HG02571 (cell line): ENCODE measurements at regions not wholly inside any gene's neighbourhood (a gene's known extent, or its start where the extent isn't known, plus 50 kb on each side); places are given as distances from the start of the nearest gene placed in this dataset.

ENCODE experiments used
- ATAC-seq: cut with Tn5 transposase; IDR thresholded peaks from one replicate; pipeline ENCODE4 v1.9.1; 2021; ENCODE audit warnings: mild to moderate bottlenecking, moderate library complexity; ENCODE audit not compliant: unreplicated experiment

DNA sequence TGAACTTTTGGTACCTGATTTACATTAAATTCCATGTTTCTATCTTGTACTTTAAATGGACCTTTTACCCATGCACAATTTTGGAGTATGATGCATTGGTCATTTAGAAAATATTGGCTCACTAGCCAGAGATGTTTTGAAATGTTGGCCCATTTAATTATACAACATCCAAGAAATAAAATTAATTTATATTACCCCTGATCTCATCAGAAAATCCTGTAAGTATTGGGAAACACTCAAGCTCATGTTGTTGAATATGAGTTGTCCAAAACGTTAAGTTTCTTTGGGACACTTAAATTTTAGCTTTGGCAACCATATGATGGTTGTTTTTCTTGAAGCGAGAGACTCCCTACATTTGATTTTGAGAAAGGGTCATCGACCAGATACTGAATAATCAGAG is 492.7 kb downstream of the RPS24 start:
- ATAC-seq: no peak

DNA sequence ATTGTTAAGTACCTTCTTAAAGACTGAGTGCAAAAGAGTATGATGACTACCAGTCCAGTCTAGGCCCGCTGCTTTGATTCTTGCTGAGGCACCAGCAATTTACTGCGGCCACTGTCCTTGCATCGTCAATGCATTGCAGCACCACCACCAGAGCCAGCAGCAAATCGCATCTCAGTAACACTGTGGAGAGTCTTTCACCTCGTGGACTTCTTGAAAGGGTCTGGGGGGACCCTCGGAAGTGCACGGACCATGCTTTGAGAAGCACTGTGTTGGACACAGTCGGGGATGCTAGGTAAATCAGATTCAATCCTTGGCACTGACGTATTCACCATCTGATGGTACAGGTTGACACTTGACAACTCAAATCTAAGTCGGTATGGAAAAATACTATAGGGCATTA is 493.6 kb downstream of the RPS24 start:
- no peak for ATAC-seq

DNA sequence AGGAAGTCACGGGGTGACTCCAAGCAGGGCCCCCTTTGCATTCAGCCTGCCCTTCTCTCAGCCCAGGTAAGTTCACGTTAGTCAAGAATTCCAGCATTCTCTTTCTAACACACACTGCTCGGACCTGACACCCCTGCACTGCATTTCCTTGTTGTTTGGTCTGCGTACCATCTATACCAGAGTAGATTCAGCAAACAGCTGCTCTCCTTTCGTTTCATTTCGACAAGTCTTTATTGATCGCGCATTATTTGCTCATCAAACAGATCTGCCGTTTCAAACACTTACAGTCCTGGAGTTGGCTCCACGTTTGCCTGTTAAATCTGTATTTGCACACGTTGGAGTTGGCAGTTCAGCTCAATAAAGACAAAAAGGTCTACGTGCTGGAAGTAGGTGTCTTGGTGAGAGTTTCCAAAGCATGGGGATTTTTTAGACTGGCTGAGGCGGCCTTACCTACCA is 495.1 kb downstream of the RPS24 start:
- ATAC-seq: no peak

DNA sequence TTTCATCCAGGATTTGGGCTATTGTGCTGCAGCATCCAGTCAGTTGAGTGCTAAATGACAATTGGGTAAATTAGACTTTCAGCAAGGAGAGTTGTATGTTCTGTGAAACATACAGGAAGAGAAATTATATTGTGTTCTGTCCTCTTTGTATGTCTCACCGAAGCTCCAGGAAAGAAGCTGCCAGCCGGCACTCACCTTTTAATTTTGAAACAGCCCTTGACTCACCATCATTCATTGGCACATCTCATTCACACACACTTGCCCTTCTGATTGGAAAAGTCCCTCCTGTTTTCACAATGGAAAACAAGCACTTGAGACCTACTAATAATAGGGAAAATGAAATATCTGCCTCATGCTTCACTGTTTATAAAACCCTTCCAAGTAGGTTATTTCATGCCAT is 495.6 kb downstream of the RPS24 start:
- ATAC-seq: no peak

DNA sequence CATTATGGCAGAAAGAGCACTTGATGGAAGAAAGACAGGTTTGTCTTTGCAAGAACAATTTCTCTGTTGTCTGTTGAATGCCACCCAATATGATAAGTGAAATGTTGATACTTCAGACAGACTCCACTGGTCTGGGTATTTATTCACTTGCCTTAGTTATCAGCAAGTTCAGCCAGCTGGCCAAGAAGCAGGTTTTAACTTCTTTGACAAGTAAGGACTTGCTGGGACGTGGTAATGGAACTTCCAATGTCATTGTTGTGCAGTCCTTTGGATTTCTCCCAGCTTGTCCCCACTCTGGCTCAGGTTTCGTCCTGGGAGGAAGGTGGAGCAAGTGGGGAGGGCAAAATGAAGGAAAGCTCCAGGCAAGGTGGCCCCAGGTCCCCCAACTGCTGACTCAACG is 497.4 kb downstream of the RPS24 start:
- no peak for ATAC-seq

DNA sequence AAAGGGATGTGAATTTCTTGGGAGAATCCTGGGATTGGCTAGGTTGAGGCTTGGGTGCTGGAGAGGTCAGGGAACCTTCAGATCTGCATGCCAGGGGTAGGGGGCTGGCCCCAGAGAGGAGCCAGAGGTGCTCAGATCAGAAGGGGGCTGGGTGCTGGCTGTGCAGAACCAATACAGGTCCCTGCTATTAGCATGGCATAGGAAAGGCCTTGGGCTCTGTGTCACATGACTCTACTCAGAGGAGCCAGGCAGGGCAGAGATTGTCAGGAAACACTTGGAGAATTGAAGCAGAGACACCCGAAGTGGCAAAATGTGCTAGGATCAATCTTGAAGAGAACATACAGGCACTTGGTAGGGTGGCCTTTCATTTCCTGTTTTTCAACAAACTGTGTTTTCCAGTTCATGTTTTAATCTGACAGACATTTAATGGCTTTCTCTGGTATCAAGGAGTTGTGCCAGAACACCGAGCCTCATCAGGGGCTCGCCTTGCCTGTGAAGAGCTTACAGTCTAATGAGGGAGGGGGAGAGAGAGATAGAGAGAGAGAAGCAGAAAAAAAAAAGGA is 498.9 kb downstream of the RPS24 start:
- no peak for ATAC-seq

DNA sequence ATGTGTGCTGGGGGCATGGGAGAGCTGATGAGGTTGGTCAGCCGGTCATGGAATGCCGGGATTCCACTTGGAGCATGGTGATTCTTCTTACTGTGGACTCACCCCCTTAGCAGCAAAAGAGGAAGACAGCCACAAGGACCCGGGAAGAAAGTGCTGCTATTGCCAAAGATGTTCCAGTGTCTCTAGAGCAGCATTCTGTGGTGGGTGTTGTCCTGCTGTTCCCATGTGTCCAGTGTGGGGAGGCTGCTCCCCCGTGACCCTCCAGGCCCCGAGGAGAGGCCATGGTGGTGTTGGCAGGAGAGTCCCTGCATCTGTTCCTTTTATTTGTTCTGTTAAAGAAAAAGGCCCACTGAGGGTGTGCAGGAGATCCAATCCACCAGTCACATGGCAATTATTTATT is 499.4 kb downstream of the RPS24 start:
- no peak for ATAC-seq

DNA sequence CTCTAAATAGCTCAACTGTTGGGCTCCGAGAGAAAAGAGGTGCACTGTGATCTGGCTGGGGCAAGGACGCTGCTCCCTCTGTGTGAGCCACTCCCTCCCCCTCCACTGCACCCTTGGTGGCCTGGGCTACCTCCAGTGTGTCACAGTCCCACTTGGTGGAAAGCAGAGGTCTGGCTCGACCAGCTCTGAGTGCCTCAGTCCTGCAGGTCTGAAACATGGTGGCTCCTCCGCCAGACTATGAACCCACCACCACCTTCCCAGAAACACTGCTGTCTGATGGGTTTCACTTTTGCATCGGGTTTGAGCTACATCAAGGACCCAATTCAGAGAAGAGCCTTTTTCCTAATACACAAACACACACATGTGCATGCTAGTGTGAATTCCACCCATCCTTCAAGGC is 500.1 kb downstream of the RPS24 start:
- ATAC-seq: no peak

DNA sequence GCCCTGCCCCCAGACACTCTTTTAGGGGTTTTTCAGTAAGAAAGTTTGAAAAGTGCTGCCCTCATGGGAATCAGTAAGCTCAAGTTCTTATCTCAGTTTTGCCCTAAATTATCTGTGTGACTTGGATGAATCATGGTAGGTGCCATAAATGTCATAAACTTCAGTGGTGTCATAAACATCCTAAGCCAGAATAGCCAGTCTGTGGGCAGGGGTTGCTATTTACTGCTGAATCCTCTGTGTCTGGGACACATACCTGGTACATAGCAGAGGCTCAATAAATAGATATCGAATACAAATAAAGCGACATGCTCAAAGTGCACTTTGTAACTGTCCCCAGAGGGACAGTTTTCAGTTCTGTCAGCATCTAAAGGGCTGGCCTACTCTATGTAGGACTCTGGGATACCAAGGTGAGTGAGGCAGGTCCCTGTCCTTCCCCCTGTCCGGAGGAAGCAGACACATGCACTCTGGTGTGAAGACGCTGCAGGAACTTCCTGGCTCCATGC is 502.1 kb downstream of the RPS24 start:
- no peak for ATAC-seq

DNA sequence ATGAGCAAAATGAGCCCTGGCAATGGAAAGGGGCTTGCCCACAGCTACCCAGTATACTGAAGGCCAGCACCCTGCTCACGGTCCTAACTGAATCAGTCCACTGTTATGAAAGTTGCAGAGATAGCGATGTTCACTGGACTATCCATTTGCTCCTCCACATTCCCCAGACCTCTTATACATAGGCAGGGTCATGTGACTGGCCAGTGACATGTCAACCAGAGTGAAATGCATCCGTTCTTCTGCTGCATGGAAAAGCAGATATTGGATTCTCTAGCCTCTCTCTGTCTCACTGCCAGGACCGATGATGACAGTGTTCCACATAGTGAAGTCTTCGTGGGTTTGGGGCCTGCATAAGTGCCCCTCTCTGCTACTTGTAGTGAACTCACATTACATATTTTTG is 503.4 kb downstream of the RPS24 start:
- ATAC-seq: no peak

DNA sequence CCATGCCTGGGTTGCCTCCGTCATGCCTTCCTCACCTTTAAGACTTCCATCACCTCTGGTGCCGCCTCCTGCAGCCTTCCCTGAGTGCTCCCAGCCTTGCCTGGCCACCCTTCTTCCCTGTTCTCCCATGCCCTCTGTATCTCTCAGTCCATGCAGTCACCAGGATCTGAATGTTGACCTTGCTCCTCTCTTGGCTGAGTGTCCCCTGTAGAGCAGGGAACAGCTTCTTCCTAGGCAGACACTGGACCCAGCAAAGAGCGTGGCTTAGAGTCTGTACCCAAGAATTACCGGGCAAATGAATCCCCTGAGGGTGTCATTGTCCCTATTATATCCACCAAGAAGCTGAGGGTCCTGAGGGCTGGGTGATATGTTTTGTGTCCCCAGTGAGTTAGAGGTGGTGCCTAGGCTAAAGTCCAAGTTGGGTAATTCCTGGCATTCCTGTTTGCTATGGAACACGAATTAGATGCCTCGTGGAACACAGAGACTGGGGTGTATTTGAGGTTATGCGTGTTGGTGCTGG is 505.6 kb downstream of the RPS24 start:
- no peak for ATAC-seq

DNA sequence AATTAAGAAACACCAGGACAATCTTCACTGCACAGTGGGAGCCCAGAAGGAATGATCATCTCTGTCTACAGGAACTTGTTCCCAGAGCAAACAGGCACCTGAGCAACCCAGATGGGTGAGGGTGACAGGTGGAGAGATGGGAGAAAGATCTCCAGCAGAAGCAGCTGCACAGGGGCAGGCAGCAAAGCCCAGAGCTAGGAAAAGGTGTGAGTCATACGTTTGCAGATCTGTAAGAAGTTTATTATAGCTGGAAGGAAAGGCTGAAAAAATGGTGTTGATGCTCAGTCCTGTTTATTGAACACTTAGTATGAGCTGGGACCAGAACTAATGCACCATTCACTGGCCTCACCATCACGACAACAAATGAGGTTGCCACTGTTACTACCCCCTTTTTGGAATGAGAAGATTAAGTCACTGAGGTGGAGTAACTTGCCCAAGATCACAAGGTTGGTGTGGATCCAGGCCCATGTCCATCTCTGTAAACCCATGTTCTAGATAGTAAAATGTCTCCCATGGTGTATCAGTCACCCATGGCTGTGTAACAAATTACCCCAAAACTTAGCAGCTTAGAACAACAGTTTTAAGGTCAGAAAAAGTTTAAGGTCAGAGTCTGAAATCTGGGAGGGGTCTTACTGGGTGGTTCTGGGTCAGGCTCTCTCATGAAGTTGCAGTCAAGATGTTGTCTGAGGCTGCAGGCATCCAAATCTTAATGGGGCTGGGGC is 506.9 kb downstream of the RPS24 start:
- no peak for ATAC-seq

DNA sequence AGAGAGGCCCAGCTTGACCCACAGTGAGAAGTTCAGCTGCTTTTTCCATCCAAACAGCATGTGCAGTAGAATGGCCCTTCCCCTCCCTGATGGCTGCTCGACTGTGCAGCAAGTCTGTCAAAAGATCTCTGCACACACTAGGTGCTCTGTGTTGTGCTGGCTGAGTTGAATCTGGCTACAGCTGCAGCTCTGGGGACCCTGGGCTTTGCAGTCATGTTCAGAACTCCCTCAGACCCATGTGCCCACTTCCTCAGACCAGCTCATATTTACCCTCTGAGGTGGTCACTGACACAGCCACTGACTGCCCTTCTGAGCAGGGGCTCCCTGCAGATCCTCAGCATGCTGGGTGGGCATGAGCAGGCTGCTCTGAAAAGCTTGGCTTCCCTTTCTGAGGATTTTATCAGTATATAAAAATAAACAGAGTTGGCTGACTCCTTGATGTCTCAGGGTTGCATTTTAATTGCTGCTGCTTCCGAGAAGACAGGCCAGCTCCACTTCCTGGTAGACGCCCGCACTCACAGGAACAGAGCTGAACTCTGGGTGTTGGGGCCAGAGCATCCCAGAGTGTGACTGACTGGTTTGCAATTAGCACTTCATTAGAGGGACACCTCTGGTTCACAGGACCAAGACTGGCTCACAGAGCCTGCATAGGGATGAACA is 507.9 kb downstream of the RPS24 start:
- no peak for ATAC-seq

DNA sequence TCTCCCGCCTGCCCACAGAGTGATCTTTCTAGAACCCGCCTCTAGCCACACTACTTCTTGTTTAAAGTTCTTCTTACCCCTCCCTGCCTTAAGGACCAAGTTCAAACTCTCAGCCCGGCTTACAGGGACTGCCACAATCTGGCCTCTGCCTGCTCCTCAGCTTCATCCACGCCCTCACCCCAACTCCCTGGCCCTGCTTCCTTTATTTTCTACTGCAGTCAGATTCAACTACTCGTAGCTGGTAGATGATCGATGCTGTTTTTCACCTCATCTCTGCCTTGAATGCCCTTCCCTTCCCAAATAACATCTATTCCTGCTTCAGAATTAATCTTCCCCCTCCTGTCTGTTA is 508.5 kb downstream of the RPS24 start:
- ATAC-seq: no peak

DNA sequence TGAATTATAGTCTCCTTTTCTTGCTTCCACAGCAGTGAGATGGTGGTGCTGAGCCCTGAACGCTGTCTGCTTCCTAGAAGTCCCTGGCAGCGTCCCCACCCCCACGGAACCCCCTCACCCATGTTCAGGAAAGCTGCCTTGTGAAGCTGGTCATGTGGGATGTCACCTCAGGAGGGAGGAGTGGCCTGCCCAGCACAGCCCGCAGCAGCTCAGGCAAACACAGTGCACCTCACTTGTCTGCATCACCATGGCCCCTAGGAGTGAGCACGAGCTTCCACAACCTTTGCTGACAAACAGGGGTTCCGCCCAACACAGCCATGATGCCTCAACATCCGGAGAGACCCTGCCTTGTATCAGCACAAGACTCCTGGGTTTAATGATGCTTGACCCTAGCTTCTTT is 508.9 kb downstream of the RPS24 start:
- no peak for ATAC-seq

DNA sequence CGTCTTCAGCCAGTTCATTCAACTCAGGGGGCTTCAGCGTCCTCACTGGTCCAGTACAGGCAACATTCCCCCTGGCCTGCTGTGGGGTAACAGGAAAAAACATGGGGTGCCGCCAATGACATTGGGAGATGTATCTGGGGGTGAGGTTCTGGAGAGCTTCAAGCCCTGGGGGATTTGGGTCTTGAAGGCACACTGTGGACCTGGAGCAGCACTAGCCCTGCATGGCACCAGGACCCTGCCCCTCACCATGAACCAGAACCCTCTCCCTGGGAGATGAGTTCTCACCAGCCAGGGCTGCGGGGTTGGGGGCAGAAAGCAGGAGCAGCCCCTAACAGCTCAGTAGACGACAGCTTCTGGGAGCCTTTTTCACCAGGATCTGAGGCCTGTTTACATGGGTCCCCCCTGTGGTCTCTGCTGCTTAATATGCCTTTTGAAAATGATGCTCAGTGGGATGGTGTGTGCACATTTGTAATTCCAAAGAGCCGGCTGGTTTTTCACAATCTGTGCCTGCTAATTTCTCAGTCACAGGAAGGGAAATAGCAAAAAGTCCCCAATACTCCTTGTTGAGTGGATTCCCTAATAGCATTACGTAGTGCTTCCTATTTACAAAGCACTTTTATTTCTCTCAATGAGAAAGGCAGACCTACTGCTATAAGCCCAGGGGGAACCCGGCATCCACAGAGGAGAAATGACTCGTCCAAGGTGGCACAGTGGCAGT is 509.5 kb downstream of the RPS24 start:
- no peak for ATAC-seq

DNA sequence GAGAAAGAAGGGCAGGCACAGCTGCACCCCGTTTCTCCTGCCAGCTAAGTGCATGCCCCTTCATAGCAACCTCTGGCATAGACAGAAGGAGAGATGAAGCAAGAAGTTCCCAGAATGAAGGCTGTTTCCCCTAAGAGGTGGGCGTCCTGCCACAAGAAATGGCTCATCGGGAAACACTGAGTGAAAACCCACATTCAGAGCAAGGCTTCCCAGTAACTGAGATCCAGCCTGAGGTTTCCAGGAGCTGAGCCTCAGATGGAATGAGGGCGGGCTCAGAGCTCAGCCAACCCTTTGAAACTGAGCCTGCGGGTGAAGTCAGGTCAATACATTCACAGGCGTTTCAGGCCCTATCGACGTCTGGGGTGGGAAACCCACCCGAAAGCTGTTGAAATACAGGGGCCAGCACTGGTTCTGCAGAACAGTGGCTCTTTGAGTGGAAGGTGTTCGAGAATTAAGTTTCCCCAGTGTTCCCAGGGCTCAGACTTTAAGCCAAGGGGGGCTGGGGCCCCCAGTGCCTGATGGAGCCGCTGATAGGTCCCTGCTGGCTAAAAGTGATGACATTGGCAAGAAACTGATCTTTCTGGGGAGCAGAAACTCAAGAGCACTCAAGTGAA is 510.2 kb downstream of the RPS24 start:
- ATAC-seq: no peak

DNA sequence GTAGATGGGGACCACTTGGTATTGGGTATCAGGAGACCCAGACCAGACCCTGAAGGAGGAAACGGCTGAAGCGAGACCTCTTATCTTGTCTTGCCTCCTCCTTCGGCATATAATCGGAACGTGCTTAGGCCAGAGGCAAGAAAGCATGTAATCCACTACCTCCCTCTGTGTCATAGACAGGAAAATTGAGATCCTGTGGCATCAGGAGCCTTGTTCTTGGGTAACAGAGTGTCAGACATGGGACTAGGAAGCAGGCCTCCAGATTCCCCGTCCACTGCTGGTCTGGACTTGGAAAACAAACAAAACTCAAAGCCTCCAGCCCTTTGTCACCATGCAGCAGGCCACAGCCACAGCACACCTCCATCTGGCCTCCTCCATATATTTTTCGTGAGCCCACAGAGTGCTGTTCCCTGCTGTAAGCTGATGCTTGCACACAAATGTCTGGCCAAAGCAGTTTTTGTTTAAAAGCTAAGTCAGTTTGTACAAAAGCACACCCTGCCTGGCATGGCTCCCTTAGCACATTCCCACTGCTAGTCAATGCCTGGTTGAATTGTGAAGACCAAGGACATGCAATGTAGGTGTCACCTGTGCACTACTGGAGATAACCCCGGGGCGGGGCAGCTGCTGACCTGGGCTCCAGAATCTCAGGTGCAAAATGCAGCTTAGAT is 510.9 kb downstream of the RPS24 start:
- no peak for ATAC-seq

DNA sequence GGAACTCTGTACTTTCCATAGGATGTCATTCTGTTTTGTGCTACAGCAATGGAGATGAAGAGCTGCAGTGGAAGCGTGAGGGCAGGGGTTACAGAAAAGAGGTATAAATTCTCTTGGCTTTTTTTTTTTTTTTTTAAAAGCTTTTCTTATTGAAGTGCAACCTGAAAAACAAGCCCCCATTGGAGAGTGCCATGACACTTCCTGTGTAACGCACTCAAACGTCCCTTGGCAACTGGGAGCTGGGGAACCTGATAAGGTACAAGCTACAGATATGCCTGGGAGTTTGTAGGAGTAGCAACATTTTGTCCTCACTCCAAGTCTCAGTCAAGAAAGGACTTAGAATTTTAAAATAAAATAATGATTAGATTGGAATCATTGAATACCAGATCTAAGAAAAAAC is 512.1 kb downstream of the RPS24 start:
- no peak for ATAC-seq

DNA sequence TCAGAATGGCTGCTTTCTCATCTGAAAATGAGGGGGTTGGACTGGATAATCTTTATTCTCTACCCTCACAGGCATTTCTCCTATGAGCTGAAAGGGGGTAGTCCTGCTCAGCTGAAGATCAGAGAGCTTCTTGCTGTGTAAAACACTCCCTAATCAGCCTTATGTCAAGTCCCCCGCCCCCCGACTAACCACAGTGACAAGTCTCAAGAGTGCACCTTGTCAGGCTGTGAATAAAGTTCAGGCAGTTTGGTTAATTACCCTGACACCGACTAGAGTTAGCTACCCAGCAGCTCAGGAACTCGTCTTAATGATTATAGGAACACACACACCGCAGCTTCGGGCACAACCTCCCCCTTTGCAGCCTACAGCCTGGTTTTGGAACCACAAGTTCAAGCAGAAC is 513.7 kb downstream of the RPS24 start:
- ATAC-seq: no peak

DNA sequence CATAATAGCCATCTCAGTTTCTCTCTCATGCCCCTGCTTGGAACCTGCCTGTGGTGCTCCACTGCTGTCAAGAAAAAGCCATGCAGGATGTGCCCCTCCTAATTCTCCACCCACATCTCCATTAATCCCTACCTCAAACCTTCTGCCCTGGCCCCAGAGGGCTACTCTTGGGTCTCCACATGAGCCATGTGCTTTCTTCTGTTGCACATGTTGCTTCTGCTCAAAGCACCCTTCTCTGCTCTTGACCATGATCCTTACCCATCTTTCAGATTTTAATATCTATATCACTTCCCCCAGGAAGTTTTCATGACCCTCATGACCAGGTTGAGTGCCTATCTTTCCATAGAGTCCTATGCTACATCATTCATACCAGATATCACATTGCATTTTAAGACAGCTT is 514.2 kb downstream of the RPS24 start:
- no peak for ATAC-seq
